ENCODE measurements at regions not wholly inside any gene's neighbourhood (a gene's known extent, or its start where the extent isn't known, plus 50 kb on each side); places are given as distances from the start of the nearest gene placed in this dataset.

- no peak for DNase-seq
Observed at GRCh38 chr3:70789878-70790277, 477.4 kb upstream of the MDFIC2 start.

GRCh38 chr3:70780790-70781189 is 468.4 kb upstream of the MDFIC2 start:
- DNase-seq: no peak

GRCh38 chr3:70779296-70779695 is 466.9 kb upstream of the MDFIC2 start:
- no peak for DNase-seq

GRCh38 chr3:70776081-70776480 is 463.6 kb upstream of the MDFIC2 start:
- no peak for DNase-seq

- no peak for DNase-seq
Observed at GRCh38 chr3:70775257-70775656, 462.8 kb upstream of the MDFIC2 start.

- no peak for DNase-seq
Observed at GRCh38 chr3:70774641-70775040, 462.2 kb upstream of the MDFIC2 start.

GRCh38 chr3:70771426-70772147 is 459.1 kb upstream of the MDFIC2 start:
- DNase-seq: no peak

- DNase-seq: no peak
Observed at GRCh38 chr3:70770650-70771049, 458.2 kb upstream of the MDFIC2 start.

GRCh38 chr3:70766301-70766700 is 453.9 kb upstream of the MDFIC2 start:
- no peak for DNase-seq

GRCh38 chr3:70763894-70764293 is 451.5 kb upstream of the MDFIC2 start:
- DNase-seq: peak; percentile 6

- DNase-seq: no peak
Observed at GRCh38 chr3:70757658-70758057, 445.2 kb upstream of the MDFIC2 start.

- no peak for DNase-seq
Observed at GRCh38 chr3:70755526-70755925, 443.1 kb upstream of the MDFIC2 start.

- DNase-seq: no peak
Observed at GRCh38 chr3:70754314-70754713, 441.9 kb upstream of the MDFIC2 start.

- DNase-seq: no peak
Observed at GRCh38 chr3:70753572-70753971, 441.1 kb upstream of the MDFIC2 start.

GRCh38 chr3:70752051-70752450 is 439.6 kb upstream of the MDFIC2 start:
- no peak for DNase-seq

- no peak for DNase-seq
Observed at GRCh38 chr3:70749122-70749521, 436.7 kb upstream of the MDFIC2 start.

- no peak for DNase-seq
Observed at GRCh38 chr3:70748593-70748992, 436.2 kb upstream of the MDFIC2 start.

- DNase-seq: no peak
Observed at GRCh38 chr3:70747847-70748246, 435.4 kb upstream of the MDFIC2 start.

- DNase-seq: no peak
Observed at GRCh38 chr3:70744536-70744935, 432.1 kb upstream of the MDFIC2 start.

GRCh38 chr3:70743754-70744153 is 431.3 kb upstream of the MDFIC2 start:
- no peak for DNase-seq

- no peak for DNase-seq
Observed at GRCh38 chr3:70742081-70742480, 429.6 kb upstream of the MDFIC2 start.

GRCh38 chr3:70740872-70741271 is 428.4 kb upstream of the MDFIC2 start:
- no peak for DNase-seq

GRCh38 chr3:70740071-70740470 is 427.6 kb upstream of the MDFIC2 start:
- no peak for DNase-seq

GRCh38 chr3:70738291-70738681 is 425.8 kb upstream of the MDFIC2 start:
- DNase-seq: no peak

GRCh38 chr3:70737666-70738290 is 425.3 kb upstream of the MDFIC2 start:
- no peak for DNase-seq
